B cell (primary cell): ENCODE measurements at regions not wholly inside any gene's neighbourhood (a gene's known extent, or its start where the extent isn't known, plus 50 kb on each side); places are given as distances from the start of the nearest gene placed in this dataset. TPM values are rescaled to one million over a fixed set of nuclear protein-coding genes. Genes with fewer than 3 reads are reported as not detected.

Experiments used
- small RNA-seq: library from RNA; depleted of rRNA; stranded (forward); fragments of <200 nt; gene quantifications from one replicate; pipeline ENCODE3, GENCODE V24; 2012; ENCODE audit warnings: low replicate concordance, low read depth; ENCODE audit not compliant: insufficient read length

Small RNA genes in the stretch of these regions (small RNA-seq; reads per million reads assigned to genes)
- not detected for gene RN7SL435P
